ENCODE measurements at regions not wholly inside any gene's neighbourhood (a gene's known extent, or its start where the extent isn't known, plus 50 kb on each side); places are given as distances from the start of the nearest gene placed in this dataset.
"Not testable (repeated sequence)": the region's sequence is repeated elsewhere in the genome, so short reads cannot be mapped to it uniquely, and the experiment has no call there.

DNA sequence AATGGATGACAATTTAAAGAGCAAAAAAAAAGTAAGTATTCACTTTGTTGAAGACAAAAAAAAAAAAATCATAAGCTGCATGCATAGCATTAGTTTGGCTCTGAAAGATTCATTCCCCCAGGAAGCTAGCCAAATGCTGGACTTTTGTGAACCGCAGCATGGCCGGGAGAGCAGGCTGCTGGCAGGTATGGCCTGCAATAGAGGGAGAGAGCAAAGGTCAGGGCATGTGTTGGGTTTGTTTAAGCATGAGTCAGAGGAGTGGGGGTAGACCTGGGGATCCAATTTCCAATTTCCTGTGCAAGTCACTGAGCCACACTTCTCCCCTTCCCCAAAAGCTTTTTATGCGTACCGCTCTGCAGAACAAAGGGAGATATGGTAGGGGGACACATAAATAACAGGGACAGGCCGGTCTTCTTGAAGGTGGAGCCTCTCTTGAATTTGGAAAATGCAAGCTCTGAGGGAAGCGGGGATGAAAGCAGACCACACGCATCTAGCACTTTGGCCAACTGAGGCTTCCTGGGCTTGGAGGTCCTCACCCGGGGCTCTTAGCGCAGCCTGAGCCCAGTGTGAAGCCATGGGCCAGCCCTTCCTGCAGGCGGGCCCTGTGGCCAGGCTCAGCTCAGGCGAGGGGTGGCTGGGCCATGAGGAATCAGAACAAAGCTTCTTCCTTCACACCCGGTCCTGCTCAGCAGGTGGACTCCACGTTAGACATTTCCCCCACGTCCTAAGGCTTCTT lies 171.1 kb downstream of the TOMM20 start:
- TF ChIP-seq, protein P1, sequence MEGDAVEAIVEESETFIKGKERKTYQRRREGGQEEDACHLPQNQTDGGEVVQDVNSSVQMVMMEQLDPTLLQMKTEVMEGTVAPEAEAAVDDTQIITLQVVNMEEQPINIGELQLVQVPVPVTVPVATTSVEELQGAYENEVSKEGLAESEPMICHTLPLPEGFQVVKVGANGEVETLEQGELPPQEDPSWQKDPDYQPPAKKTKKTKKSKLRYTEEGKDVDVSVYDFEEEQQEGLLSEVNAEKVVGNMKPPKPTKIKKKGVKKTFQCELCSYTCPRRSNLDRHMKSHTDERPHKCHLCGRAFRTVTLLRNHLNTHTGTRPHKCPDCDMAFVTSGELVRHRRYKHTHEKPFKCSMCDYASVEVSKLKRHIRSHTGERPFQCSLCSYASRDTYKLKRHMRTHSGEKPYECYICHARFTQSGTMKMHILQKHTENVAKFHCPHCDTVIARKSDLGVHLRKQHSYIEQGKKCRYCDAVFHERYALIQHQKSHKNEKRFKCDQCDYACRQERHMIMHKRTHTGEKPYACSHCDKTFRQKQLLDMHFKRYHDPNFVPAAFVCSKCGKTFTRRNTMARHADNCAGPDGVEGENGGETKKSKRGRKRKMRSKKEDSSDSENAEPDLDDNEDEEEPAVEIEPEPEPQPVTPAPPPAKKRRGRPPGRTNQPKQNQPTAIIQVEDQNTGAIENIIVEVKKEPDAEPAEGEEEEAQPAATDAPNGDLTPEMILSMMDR (IDR thresholded peaks at IDR 0.05; ENCODE audit: low read length, missing control alignments) = no peak
- peak; percentile 74 for DNase-seq (ENCODE audit: low read depth)
- H3K4me3 ChIP-seq (replicated peaks; ENCODE audit: low read depth, low read length) = no peak overlapping the region

DNA sequence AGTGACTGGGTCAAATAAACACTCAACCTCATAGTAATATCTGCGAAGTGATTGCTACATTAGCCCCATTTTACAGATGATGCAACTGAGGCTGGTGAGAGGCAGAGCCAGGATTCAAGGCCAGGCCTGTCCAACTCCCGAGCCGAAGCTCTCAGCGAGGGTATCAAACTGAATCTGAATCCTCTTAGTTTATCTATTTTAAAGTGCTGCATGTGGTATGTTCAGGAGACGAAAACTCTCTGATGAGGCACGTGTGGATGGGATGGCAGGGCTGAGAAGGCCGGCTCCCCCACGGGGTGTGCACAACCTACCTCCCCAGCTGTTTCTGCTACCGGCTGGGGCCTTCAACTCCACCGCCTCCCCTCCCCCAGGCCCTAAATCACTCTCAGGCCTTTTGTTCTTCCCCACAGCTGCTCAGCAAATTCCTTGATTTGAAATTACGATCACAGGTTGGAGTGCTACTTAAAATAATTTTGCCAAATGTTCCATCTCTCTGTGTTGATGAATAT lies 171.8 kb downstream of the TOMM20 start:
- DNase-seq (ENCODE audit: low read depth) = no peak
- TF ChIP-seq, protein P1 (IDR thresholded peaks at IDR 0.05; ENCODE audit: low read length, missing control alignments) = no peak
- H3K4me3 ChIP-seq (replicated peaks; ENCODE audit: low read depth, low read length) = no peak overlapping the region

DNA sequence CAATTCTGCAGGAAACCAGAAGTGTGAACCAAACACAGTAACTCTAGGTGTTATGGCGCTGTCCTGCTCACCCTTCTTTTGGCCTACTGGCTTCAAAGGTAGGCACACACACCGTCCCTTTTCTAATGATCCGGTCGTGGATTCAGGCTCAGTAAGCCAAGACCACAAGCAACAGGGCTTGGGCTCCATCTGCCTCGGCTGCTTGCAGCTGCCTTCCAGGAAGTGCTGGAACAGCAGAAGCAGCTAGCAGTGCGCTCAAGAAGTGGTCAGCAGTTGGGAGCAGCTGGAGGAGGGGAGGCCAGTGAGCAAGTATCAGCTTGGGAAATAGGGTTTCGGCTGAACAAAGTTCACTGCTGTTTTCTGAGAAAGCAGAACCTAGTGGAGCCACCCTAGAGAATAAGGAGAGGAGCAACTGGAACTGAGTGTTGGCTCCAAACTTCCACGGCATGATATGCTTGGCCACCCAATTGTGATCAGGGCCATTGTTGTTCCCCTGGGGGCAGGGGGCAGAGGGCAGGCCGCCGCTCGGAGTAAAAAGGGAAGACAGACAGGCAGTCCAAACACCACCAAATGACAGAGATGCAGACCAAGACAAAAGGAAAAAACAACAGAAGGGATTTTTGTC lies 173.4 kb downstream of the TOMM20 start:
- TF ChIP-seq, protein P1 (IDR thresholded peaks at IDR 0.05; ENCODE audit: low read length, missing control alignments) = no peak
- peak; percentile 60 for DNase-seq (ENCODE audit: low read depth)
- H3K4me3 ChIP-seq (replicated peaks; ENCODE audit: low read depth, low read length) = no peak overlapping the region

DNA sequence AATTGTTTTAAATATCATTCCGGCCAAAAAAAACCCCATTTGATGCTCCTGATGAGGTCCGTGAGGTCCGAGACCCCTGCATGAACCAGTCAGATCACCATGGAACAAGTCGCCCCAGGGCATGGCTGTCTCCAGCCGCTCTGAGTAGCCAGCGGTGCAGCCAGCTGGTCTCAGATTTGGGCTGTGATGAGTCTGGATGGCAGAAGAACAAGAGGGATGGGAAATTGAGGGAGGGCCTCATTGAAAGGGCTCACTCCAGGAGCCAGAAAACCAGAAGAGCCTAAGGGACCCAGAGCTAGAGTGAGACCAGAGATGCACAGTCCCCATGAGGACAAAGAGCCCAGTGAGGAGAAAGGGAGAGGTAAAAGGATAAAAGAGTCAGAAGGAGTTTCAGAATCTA lies 174.0 kb downstream of the TOMM20 start:
- no peak overlapping the region for H3K4me3 ChIP-seq (replicated peaks; ENCODE audit: low read depth, low read length)
- DNase-seq (ENCODE audit: low read depth) = no peak
- TF ChIP-seq, protein P1 (IDR thresholded peaks at IDR 0.05; ENCODE audit: low read length, missing control alignments) = no peak

DNA sequence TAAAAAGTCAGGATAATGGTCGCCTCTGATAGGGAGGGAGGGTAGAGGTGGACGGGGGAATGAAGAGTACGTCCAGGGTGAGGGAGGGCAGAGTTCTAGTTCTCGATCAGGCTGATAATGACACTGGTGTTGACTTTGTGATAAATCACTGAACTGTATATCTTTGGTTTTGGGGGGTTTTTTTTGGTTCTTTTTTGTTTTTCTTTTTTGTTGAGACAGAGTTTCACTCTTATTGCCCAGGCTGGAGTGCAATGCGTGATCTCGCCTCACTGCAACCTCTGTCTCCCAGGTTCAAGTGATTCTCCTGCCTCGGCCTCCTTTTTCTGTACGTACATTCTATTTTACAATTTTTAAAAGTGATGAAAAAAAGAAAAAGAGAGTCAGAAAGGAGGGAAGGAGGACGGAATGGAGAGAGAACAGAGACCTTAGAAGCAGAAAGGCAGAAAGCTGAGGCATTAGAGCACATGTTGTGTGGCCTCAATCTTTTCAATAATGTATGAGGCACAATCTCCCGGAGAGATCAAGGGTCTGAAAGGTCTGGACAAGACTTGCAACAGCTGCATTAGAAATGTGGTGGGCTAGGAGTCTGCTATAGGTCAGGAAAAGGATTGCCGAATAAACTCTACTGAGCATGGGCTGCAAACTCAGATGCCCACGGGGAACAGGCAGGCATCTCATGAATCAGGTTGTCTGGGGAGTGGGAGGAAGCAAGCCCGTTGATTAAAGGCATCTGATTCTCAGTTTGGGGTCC lies 174.8 kb downstream of the TOMM20 start:
- no peak overlapping the region for H3K4me3 ChIP-seq (replicated peaks; ENCODE audit: low read depth, low read length)
- DNase-seq (ENCODE audit: low read depth) = no peak
- TF ChIP-seq, protein P1 (IDR thresholded peaks at IDR 0.05; ENCODE audit: low read length, missing control alignments) = no peak

DNA sequence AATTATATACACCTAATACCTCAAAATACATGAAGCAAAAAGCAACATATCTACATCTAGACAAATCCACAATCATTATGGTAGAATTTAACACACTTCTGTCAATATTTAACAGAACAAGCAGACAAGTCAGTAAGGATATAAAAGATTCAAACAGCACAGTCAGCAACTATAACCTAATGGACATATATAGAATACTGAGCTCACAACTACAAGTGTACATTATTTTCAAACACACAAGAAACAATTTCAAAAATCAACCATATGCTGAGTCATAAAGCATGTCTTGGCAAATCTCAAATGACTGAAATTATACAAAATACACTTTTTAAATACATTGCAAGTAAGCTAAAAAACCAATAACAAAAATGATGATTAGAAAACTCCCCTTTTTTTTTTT lies 178.0 kb downstream of the TOMM20 start:
- TF ChIP-seq, protein P1 (IDR thresholded peaks at IDR 0.05; ENCODE audit: low read length, missing control alignments) = no peak
- no peak overlapping the region for H3K4me3 ChIP-seq (replicated peaks; ENCODE audit: low read depth, low read length)
- no peak for DNase-seq (ENCODE audit: low read depth)

DNA sequence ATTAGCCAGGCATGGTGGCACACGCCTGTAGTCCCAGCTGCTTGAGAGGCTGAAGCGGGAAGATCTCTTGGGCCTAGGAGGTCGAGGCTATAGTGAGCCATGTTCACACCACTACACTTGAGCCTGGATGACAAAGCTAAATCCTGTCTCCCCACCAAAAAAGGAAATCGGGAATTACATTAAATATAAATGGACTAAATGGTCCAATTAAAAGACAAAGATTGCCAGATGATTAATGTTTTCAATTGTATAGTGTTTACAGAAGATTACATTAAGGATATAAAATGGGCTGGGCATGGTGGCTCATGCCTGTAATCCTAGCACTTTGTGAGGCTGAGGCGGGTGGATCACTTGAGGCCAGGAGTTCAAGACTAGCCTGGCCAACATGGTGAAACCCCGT lies 179.1 kb downstream of the TOMM20 start:
- H3K4me3 ChIP-seq (replicated peaks; ENCODE audit: low read depth, low read length); DNase-seq (ENCODE audit: low read depth): not testable (repeated sequence)
